ENCODE measurements at regions not wholly inside any gene's neighbourhood (a gene's known extent, or its start where the extent isn't known, plus 50 kb on each side); places are given as distances from the start of the nearest gene placed in this dataset.

DNA sequence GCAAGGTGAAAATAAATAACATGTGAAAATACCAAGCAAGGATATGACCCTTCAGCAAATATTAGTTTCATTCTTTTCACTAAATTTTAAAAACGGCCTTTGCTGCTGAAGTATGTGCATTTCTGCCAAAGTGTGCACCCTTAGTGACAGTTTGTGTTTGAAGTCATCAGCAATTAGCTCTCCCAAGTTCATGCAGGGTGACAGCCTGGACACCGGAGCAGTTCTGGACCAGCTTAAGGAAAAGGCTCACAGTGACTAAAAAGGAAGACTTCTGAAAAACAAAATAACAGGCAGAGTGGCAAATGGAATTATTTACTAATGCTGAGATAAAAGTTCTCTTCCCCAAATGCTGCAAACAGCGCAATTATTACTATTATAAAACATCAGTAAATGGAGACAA, 69.3 kb upstream of the NEBL start:
- no peak for TF ChIP-seq ZNF274 (IDR thresholded peaks at IDR 0.05; ENCODE audit: low read depth, low read length)
- no peak for TF ChIP-seq YY1 (IDR thresholded peaks at IDR 0.05; ENCODE audit: insufficient read depth, insufficient read length)

All from NT2/D1 (cell line).